ENCODE measurements at regions not wholly inside any gene's neighbourhood (a gene's known extent, or its start where the extent isn't known, plus 50 kb on each side); places are given as distances from the start of the nearest gene placed in this dataset.

- TF ChIP-seq, protein P1, sequence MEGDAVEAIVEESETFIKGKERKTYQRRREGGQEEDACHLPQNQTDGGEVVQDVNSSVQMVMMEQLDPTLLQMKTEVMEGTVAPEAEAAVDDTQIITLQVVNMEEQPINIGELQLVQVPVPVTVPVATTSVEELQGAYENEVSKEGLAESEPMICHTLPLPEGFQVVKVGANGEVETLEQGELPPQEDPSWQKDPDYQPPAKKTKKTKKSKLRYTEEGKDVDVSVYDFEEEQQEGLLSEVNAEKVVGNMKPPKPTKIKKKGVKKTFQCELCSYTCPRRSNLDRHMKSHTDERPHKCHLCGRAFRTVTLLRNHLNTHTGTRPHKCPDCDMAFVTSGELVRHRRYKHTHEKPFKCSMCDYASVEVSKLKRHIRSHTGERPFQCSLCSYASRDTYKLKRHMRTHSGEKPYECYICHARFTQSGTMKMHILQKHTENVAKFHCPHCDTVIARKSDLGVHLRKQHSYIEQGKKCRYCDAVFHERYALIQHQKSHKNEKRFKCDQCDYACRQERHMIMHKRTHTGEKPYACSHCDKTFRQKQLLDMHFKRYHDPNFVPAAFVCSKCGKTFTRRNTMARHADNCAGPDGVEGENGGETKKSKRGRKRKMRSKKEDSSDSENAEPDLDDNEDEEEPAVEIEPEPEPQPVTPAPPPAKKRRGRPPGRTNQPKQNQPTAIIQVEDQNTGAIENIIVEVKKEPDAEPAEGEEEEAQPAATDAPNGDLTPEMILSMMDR (IDR thresholded peaks at IDR 0.05) = no peak
- no peak for TF ChIP-seq POLR2A (IDR thresholded peaks at IDR 0.05)
- no peak for TF ChIP-seq POLR2AphosphoS5 (IDR thresholded peaks at IDR 0.05)
Observed at GRCh38 chr5:106574820-106575219, 1095.9 kb downstream of the EFNA5 start.
